ENCODE measurements at regions not wholly inside any gene's neighbourhood (a gene's known extent, or its start where the extent isn't known, plus 50 kb on each side); places are given as distances from the start of the nearest gene placed in this dataset.

GRCh38 chr6:144715344-144715743 is 430.2 kb downstream of the UTRN start:
- H3K27me3 ChIP-seq (ENCODE audit: low read length), result no peaks in the 10 kb centered on the region
- H3F3A ChIP-seq (ENCODE audit: low read length, unreplicated experiment), result no peaks in the 10 kb centered on the region
- H3K36me3 ChIP-seq (ENCODE audit: low read depth, low read length), result no peaks in the 10 kb centered on the region
- intact Hi-C loops (cut with micrococcal nuclease), result no loop called here
- ChIA-PET CTCF (interaction anchor here (0.6 kb wide), 1 partner anchor 376 kb away, joined by 4 read pairs; no protein-coding TSS in a partner anchor), POLR2A (ENCODE audit: unreplicated experiment) (no interaction called here)
- H3K27ac ChIP-seq (ENCODE audit: low read length), result 0 out of 2 replicates have a peak overlapping the region, but pooled peaks have one; percentile 13
- H3K4me2 ChIP-seq (ENCODE audit: low read length), result no peak overlapping the region
- no peaks in the 10 kb centered on the region for H3K79me2 ChIP-seq (ENCODE audit: low read length)
- BruUV-seq (replicated peaks), result no TSS peak
- peak; percentile 5 for DNase-seq
- H3K9ac ChIP-seq (ENCODE audit: low read length), result no peak overlapping the region
- TF ChIP-seq CTCF (conservative IDR thresholded peaks at IDR 0.05; ENCODE audit: low read depth, low read length) (no peak), EZH2phosphoT487 (IDR thresholded peaks at IDR 0.05; ENCODE audit: borderline replicate concordance, low read length) (no peak), EZH2 (IDR thresholded peaks at IDR 0.05; ENCODE audit: low read length, unreplicated experiment) (no peak)
- H3K9me3 ChIP-seq (ENCODE audit: low read length), result no peaks in the 10 kb centered on the region
- ATAC-seq, result no peak; the same call in 1 of the 2 replicates
- no peak overlapping the region for H2AFZ ChIP-seq (ENCODE audit: low read length)
- H4K20me1 ChIP-seq (ENCODE audit: low read length), result no peaks in the 10 kb centered on the region
- H3K4me3 ChIP-seq (ENCODE audit: low read length), result no peak overlapping the region
- H3K9me2 ChIP-seq (replicated peaks; ENCODE audit: low read length), result no peaks in the 10 kb centered on the region
- H3K4me1 ChIP-seq (ENCODE audit: insufficient read depth, low read length), result peaks cover 52% of the 10 kb centered on the region

GRCh38 chr6:144718431-144718830 is 433.3 kb downstream of the UTRN start:
- no peaks in the 10 kb centered on the region for H3K36me3 ChIP-seq (ENCODE audit: low read depth, low read length)
- H3K4me1 ChIP-seq (ENCODE audit: insufficient read depth, low read length), result peaks cover 49% of the 10 kb centered on the region
- intact Hi-C loops (cut with micrococcal nuclease), result no loop called here
- H3F3A ChIP-seq (ENCODE audit: low read length, unreplicated experiment), result no peaks in the 10 kb centered on the region
- H3K9me2 ChIP-seq (replicated peaks; ENCODE audit: low read length), result no peaks in the 10 kb centered on the region
- CTCF ChIA-PET, result no interaction called here
- no peak overlapping the region for H3K4me3 ChIP-seq (ENCODE audit: low read length)
- no peak overlapping the region for H2AFZ ChIP-seq (ENCODE audit: low read length)
- H3K9me3 ChIP-seq (ENCODE audit: low read length), result no peaks in the 10 kb centered on the region
- H4K20me1 ChIP-seq (ENCODE audit: low read length), result no peaks in the 10 kb centered on the region
- no peak overlapping the region for H3K9ac ChIP-seq (ENCODE audit: low read length)
- TF ChIP-seq CTCF (conservative IDR thresholded peaks at IDR 0.05; ENCODE audit: low read depth, low read length), result no peak
- no peak for TF ChIP-seq EZH2phosphoT487 (IDR thresholded peaks at IDR 0.05; ENCODE audit: borderline replicate concordance, low read length)
- no peak for TF ChIP-seq EZH2 (IDR thresholded peaks at IDR 0.05; ENCODE audit: low read length, unreplicated experiment)
- H3K4me2 ChIP-seq (ENCODE audit: low read length), result peak overlapping the region; percentile 10; the same call in 1 of the 2 replicates
- no TSS peak for BruUV-seq (replicated peaks)
- peak overlapping the region; percentile 29; the same call in 1 of the 2 replicates for H3K27ac ChIP-seq (ENCODE audit: low read length)
- DNase-seq, result peak; percentile 57
- peak; percentile 69 for ATAC-seq
- no peaks in the 10 kb centered on the region for H3K79me2 ChIP-seq (ENCODE audit: low read length)
- POLR2A ChIA-PET (ENCODE audit: unreplicated experiment), result interaction anchor here (0.7 kb wide), 1 partner anchor 827 kb away, joined by 9 read pairs; no protein-coding TSS in a partner anchor
- H3K27me3 ChIP-seq (ENCODE audit: low read length), result no peaks in the 10 kb centered on the region

- Histone ChIP-seq H3F3A (ENCODE audit: low read length, unreplicated experiment) (no peaks in the 10 kb centered on the region), H3K27ac (ENCODE audit: low read length) (no peak overlapping the region), H3K9me3 (ENCODE audit: low read length) (no peaks in the 10 kb centered on the region), H3K9me2 (replicated peaks; ENCODE audit: low read length) (no peaks in the 10 kb centered on the region), H3K4me2 (ENCODE audit: low read length) (no peak overlapping the region), H3K79me2 (ENCODE audit: low read length) (no peaks in the 10 kb centered on the region), H3K36me3 (ENCODE audit: low read depth, low read length) (no peaks in the 10 kb centered on the region), H4K20me1 (ENCODE audit: low read length) (no peaks in the 10 kb centered on the region), H3K27me3 (ENCODE audit: low read length) (no peaks in the 10 kb centered on the region), H2AFZ (ENCODE audit: low read length) (no peak overlapping the region), H3K9ac (ENCODE audit: low read length) (no peak overlapping the region), H3K4me1 (ENCODE audit: insufficient read depth, low read length) (peaks cover 41% of the 10 kb centered on the region), H3K4me3 (ENCODE audit: low read length) (no peak overlapping the region)
- DNase-seq (no peak), ATAC-seq (no peak)
- POLR2A ChIA-PET (ENCODE audit: unreplicated experiment), result no interaction called here
- intact Hi-C loops (cut with micrococcal nuclease), result no loop called here
- no TSS peak for BruUV-seq (replicated peaks)
- TF ChIP-seq CTCF (conservative IDR thresholded peaks at IDR 0.05; ENCODE audit: low read depth, low read length) (no peak), EZH2 (IDR thresholded peaks at IDR 0.05; ENCODE audit: low read length, unreplicated experiment) (no peak), EZH2phosphoT487 (IDR thresholded peaks at IDR 0.05; ENCODE audit: borderline replicate concordance, low read length) (no peak)
- CTCF ChIA-PET, result no interaction called here
Measured at GRCh38 chr6:144721232-144721631, 436.1 kb downstream of the UTRN start.

All from PC-3 (cell line).